ENCODE measurements at regions not wholly inside any gene's neighbourhood (a gene's known extent, or its start where the extent isn't known, plus 50 kb on each side); places are given as distances from the start of the nearest gene placed in this dataset.

DNA sequence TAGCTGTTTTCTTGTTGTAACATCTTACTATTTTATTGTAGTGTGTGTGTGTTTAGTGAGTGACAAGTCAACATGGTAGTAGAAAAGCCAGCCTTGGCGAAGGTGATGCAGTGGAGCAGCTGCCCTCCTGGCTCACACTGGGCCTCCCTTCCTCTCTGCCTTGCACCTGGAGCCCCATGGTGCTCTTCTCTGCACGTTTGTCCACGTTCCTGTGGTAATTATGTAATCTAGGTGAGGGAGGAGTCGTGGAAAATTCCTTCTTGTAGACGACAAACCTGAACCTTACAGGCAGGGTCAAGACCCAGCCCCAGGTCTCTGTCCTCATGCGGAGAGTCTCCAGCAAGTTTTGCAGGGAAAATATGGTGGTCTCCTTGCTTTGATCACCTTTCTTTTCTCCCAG lies 348.3 kb upstream of the MKI67 start:
- TF ChIP-seq, protein P1, sequence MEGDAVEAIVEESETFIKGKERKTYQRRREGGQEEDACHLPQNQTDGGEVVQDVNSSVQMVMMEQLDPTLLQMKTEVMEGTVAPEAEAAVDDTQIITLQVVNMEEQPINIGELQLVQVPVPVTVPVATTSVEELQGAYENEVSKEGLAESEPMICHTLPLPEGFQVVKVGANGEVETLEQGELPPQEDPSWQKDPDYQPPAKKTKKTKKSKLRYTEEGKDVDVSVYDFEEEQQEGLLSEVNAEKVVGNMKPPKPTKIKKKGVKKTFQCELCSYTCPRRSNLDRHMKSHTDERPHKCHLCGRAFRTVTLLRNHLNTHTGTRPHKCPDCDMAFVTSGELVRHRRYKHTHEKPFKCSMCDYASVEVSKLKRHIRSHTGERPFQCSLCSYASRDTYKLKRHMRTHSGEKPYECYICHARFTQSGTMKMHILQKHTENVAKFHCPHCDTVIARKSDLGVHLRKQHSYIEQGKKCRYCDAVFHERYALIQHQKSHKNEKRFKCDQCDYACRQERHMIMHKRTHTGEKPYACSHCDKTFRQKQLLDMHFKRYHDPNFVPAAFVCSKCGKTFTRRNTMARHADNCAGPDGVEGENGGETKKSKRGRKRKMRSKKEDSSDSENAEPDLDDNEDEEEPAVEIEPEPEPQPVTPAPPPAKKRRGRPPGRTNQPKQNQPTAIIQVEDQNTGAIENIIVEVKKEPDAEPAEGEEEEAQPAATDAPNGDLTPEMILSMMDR (IDR thresholded peaks at IDR 0.05; ENCODE audit: low read depth, low read length) = no peak

DNA sequence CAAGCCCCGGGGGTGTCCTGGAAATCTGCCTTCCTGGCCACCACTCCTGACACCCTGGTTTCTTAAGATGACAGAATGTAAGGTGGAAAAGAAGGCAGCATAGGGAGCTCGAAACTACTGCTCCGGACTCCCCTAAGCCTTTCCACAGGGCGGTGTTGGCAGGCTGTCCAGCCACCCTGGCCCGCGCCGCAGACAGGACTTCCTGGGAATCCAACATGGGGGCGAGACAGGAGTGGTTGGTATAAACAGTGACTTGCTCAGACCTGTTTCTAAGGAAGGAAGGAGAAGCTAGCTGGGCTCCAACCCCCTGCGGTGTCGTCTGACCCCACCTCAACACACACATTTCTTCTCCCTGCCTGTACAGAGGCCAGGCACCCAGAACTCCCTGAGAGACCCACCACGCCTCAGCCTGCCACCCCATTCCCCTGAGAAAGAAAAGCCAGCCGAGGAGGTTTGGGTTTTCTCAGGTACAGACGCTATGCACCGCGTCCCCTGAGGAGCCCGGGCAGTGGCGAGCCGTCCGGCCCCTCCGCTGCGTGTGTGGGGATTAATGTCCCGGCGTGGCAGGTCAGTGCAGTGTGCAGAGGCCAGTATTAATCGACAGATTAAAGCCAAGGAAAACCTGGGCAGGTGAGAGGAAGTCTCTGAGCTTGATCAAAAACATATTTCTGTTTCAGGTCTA lies 349.6 kb upstream of the MKI67 start:
- DNase-seq (ENCODE audit: extremely low read depth, low read depth) = no peak
- TF ChIP-seq, protein P1 (IDR thresholded peaks at IDR 0.05; ENCODE audit: low read depth, low read length) = no peak

More for the DNA sequence above, 348.3 kb upstream of the MKI67 start:
- no peak for DNase-seq (ENCODE audit: extremely low read depth, low read depth)

DNA sequence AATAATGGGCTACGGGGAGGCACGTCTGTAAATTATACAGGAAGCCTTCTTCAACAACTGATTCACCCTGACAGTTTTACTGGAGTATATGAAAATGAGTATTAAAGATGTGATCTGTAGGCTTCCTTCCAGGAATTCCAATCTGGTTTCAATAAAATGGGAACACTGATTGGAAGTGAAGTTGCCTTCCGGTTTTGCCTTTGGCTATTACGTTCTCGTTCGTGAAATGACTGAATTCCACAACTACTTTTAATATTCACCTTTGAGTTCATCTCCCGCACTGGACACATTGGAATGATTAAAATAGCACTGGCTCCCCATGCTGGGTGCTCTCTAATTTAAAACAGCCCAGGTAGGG lies 350.1 kb upstream of the MKI67 start:
- TF ChIP-seq, protein P1 (IDR thresholded peaks at IDR 0.05; ENCODE audit: low read depth, low read length) = no peak
- no peak for DNase-seq (ENCODE audit: extremely low read depth, low read depth)

DNA sequence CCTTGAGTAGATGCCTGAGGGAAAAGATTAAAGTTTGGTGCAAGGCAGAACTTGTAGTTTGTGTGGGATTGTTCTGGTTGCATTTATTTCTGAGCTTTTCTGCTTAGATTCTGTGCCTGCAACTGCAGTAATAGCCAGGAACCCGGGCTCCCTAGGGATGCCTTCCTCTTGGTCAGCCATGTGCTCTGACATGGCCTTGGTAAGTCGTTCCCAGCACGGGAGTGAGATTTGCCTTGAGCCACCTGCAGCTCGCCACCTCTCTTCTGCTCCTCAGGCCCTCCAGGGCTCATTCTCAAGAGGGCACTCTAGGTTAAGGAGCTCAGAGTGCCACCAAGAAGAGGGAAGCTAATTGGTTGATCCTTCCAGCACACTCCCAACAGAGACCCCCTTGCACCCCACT lies 350.6 kb upstream of the MKI67 start:
- TF ChIP-seq, protein P1 (IDR thresholded peaks at IDR 0.05; ENCODE audit: low read depth, low read length) = no peak
- DNase-seq (ENCODE audit: extremely low read depth, low read depth) = no peak

DNA sequence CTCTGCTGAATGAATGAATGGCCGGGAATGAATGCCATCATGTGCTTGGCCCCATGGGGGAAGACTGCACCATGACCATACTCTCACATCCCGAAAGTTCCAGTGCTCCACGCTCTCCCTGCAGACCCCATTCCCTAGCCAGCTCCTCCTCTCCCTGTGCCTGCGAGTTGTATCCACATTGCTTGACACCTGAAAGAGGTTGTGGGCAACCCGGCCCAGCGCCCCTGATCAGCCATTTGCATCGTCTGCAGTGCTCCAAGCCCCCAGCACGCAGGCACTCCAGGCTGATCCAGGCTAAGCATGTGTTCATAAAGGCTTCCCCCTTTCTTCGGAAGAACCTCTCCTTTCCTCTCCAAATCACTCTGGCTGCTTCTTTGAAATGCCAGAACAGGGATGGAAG lies 354.4 kb upstream of the MKI67 start:
- TF ChIP-seq, protein P1 (IDR thresholded peaks at IDR 0.05; ENCODE audit: low read depth, low read length) = no peak
- no peak for DNase-seq (ENCODE audit: extremely low read depth, low read depth)

DNA sequence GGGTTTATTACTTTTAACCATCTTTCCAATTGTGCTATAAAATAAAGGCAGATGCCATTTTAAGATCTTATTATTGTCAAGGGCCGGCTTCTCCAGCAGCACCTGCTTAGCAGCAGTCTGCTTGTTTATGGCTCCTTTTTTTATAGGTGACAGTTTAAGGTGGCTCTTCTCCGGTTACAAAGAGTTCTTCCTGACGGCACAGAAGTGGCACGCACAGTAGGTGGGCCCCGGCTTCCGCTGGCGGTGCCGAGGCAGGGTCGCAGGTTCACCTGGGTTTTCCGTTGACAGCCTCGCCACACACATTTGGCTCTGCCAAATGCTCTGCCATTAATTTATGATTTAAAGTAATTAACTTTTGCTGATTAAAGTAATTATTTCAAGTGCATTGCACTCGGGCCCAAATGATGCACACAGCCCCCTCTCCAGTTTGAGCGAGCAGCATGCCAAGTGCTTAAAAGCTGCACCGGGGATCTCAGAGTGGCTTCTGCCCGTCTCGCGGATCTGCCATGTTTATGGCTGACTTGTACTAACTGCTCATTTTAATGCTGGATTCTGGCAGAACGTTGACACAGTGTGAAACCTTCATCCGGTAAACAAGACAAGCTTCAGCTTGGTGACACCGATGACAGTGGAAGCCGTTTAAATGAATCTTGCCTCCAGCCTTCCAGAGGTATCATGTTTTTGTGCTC lies 355.1 kb upstream of the MKI67 start:
- TF ChIP-seq, protein P1 (IDR thresholded peaks at IDR 0.05; ENCODE audit: low read depth, low read length) = no peak
- no peak for DNase-seq (ENCODE audit: extremely low read depth, low read depth)

DNA sequence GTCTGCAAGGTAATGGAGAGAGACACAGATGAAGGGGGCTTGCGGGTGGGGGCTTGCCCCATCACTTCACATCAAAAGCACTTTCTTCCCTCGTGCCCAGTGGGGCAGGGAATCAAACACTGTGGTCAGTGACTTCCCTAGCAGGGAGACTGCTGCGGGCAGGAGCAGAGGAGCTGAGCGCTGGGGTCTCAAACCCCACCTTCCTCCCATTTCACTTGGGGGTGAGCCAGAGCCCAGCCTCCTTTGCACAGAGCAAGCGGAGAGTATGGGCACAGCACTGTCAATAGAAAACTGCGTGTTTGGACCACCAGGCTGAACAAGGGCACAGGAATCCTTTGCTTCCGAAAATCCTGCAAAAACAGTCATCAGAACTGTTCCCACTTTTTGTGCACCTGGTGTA lies 355.8 kb upstream of the MKI67 start:
- no peak for DNase-seq (ENCODE audit: extremely low read depth, low read depth)

More for the DNA sequence above, 355.8 kb upstream of the MKI67 start:
- TF ChIP-seq, protein P1 (IDR thresholded peaks at IDR 0.05; ENCODE audit: low read depth, low read length) = no peak
